IPS DF 6.9 (cell line): ENCODE measurements at regions not wholly inside any gene's neighbourhood (a gene's known extent, or its start where the extent isn't known, plus 50 kb on each side); places are given as distances from the start of the nearest gene placed in this dataset.
"Not testable (repeated sequence)": the region's sequence is repeated elsewhere in the genome, so short reads cannot be mapped to it uniquely, and the experiment has no call there.

Experiments used
- DNase-seq: peaks from one replicate; pipeline ENCODE4 v3.0.0-alpha.2; 2013; ENCODE audit warnings: low read depth, low spot score
- H3K27ac ChIP-seq: one replicate; pipeline ENCODE4 v1.5.1; 2013; ENCODE audit warnings: low read length, control low read depth
- H3K27me3 ChIP-seq: 2 replicates; pipeline ENCODE4 v1.6.1; 2013; ENCODE audit warnings: mild to moderate bottlenecking, low read length; ENCODE audit not compliant: control insufficient read depth, insufficient read depth
- H3K36me3 ChIP-seq: 2 replicates; pipeline ENCODE4 v1.6.1; 2013; ENCODE audit warnings: low read length; ENCODE audit not compliant: control insufficient read depth, insufficient read depth
- H3K4me1 ChIP-seq: 2 replicates; pipeline ENCODE4 v1.6.1; 2013; ENCODE audit warnings: low read length; ENCODE audit not compliant: control insufficient read depth, insufficient read depth
- H3K4me3 ChIP-seq: 2 replicates; pipeline ENCODE4 v1.5.1; 2013; ENCODE audit warnings: mild to moderate bottlenecking, low read length
- H3K9me3 ChIP-seq: 2 replicates; pipeline ENCODE4 v1.6.1; 2013; ENCODE audit warnings: low read length, inconsistent platforms; ENCODE audit not compliant: control insufficient read depth, insufficient read depth
- WGBS: extraction: QIAGEN DNeasy Blood & Tissue Kit; methylation state at CpG from one replicate; pipeline ENCODE4 v1.1.7; 2013; ENCODE audit warnings: mixed read lengths, missing lambda C conversion rate; ENCODE audit not compliant: insufficient read length, insufficient coverage; 5-methylcytosine and 5-hydroxymethylcytosine counted together

- H3K4me3 ChIP-seq, H3K4me1 ChIP-seq, H3K27ac ChIP-seq, H3K27me3 ChIP-seq, H3K9me3 ChIP-seq, DNase-seq, H3K36me3 ChIP-seq: not testable (repeated sequence)
- WGBS = no CpG with 5 or more reads among the region's 44 CpGs
Measured at GRCh38 chr14:40629551-40630137, 977.0 kb upstream of the LRFN5 start.

- Histone ChIP-seq H3K27me3 (no peaks in the 10 kb centered on the region), H3K27ac (no peak overlapping the region), H3K4me1 (no peaks in the 10 kb centered on the region), H3K9me3 (no peaks in the 10 kb centered on the region), H3K36me3 (no peaks in the 10 kb centered on the region), H3K4me3 (no peak overlapping the region)
- no peak for DNase-seq
- no CpG with 5 or more reads among the region's 3 CpGs for WGBS
Measured at GRCh38 chr14:40629144-40629543, 977.5 kb upstream of the LRFN5 start.

GRCh38 chr14:40623643-40624042 lies 983.0 kb upstream of the LRFN5 start:
- H3K4me1 ChIP-seq = no peaks in the 10 kb centered on the region
- no peak overlapping the region for H3K27ac ChIP-seq
- H3K9me3 ChIP-seq = no peaks in the 10 kb centered on the region
- no peak for DNase-seq
- no peaks in the 10 kb centered on the region for H3K36me3 ChIP-seq
- no CpG with 5 or more reads among the region's 2 CpGs for WGBS
- no peak overlapping the region for H3K4me3 ChIP-seq
- H3K27me3 ChIP-seq = no peaks in the 10 kb centered on the region

- peaks cover 3% of the 10 kb centered on the region; the same call in 1 of the 2 replicates for H3K4me1 ChIP-seq
- H3K27ac ChIP-seq = no peak overlapping the region
- H3K36me3 ChIP-seq = no peaks in the 10 kb centered on the region
- no peak for DNase-seq
- no CpG with 5 or more reads among the region's 3 CpGs for WGBS
- no peak overlapping the region for H3K4me3 ChIP-seq
- H3K27me3 ChIP-seq = no peaks in the 10 kb centered on the region
- no peaks in the 10 kb centered on the region for H3K9me3 ChIP-seq
Measured at GRCh38 chr14:40618225-40618898, 988.3 kb upstream of the LRFN5 start.

- WGBS = no CpG with 5 or more reads among the region's 3 CpGs
- no peak for DNase-seq
- Histone ChIP-seq H3K36me3 (no peaks in the 10 kb centered on the region), H3K27me3 (no peaks in the 10 kb centered on the region), H3K9me3 (no peaks in the 10 kb centered on the region), H3K4me1 (peaks cover 3% of the 10 kb centered on the region; the same call in 1 of the 2 replicates), H3K27ac (no peak overlapping the region), H3K4me3 (no peak overlapping the region)
Measured at GRCh38 chr14:40616579-40616978, 990.1 kb upstream of the LRFN5 start.

GRCh38 chr14:40601063-40601462 lies 1005.6 kb upstream of the LRFN5 start:
- no peak for DNase-seq
- Histone ChIP-seq H3K9me3 (no peaks in the 10 kb centered on the region), H3K4me1 (no peaks in the 10 kb centered on the region), H3K27me3 (no peaks in the 10 kb centered on the region), H3K4me3 (no peak overlapping the region), H3K36me3 (no peaks in the 10 kb centered on the region), H3K27ac (no peak overlapping the region)

GRCh38 chr14:40599725-40600124 lies 1007.0 kb upstream of the LRFN5 start:
- H3K9me3 ChIP-seq = no peaks in the 10 kb centered on the region
- H3K4me1 ChIP-seq = no peaks in the 10 kb centered on the region
- H3K27ac ChIP-seq = no peak overlapping the region
- no peak overlapping the region for H3K4me3 ChIP-seq
- no peaks in the 10 kb centered on the region for H3K27me3 ChIP-seq
- DNase-seq = no peak
- no peaks in the 10 kb centered on the region for H3K36me3 ChIP-seq

GRCh38 chr14:40581264-40581663 lies 1025.4 kb upstream of the LRFN5 start:
- Histone ChIP-seq H3K4me3 (no peak overlapping the region), H3K9me3 (no peaks in the 10 kb centered on the region), H3K27ac (no peak overlapping the region), H3K27me3 (no peaks in the 10 kb centered on the region), H3K36me3 (no peaks in the 10 kb centered on the region), H3K4me1 (no peaks in the 10 kb centered on the region)
- no peak for DNase-seq
- no CpG with 5 or more reads among the region's 3 CpGs for WGBS

- no peaks in the 10 kb centered on the region; the same call in 1 of the 2 replicates for H3K4me1 ChIP-seq
- WGBS = no CpG with 5 or more reads among the region's 4 CpGs
- H3K27ac ChIP-seq = no peak overlapping the region
- H3K4me3 ChIP-seq = no peak overlapping the region
- no peak for DNase-seq
- H3K27me3 ChIP-seq = no peaks in the 10 kb centered on the region
- H3K9me3 ChIP-seq = no peaks in the 10 kb centered on the region
- H3K36me3 ChIP-seq = no peaks in the 10 kb centered on the region
Measured at GRCh38 chr14:40576880-40577478, 1029.7 kb upstream of the LRFN5 start.

GRCh38 chr14:40574780-40575179 lies 1031.9 kb upstream of the LRFN5 start:
- no peak overlapping the region for H3K4me3 ChIP-seq
- no peak for DNase-seq
- no peak overlapping the region for H3K27ac ChIP-seq
- H3K4me1 ChIP-seq = no peaks in the 10 kb centered on the region; the same call in 1 of the 2 replicates
- H3K36me3 ChIP-seq = no peaks in the 10 kb centered on the region
- no CpG with 5 or more reads among the region's 3 CpGs for WGBS
- no peaks in the 10 kb centered on the region for H3K9me3 ChIP-seq
- H3K27me3 ChIP-seq = no peaks in the 10 kb centered on the region

- Histone ChIP-seq H3K9me3 (no peaks in the 10 kb centered on the region), H3K27ac (no peak overlapping the region), H3K27me3 (no peaks in the 10 kb centered on the region), H3K4me3 (no peak overlapping the region), H3K36me3 (no peaks in the 10 kb centered on the region), H3K4me1 (no peaks in the 10 kb centered on the region)
- no CpG with 5 or more reads among the region's 1 CpG for WGBS
- no peak for DNase-seq
Measured at GRCh38 chr14:40525314-40525713, 1081.4 kb upstream of the LRFN5 start.
